ENCODE measurements at regions not wholly inside any gene's neighbourhood (a gene's known extent, or its start where the extent isn't known, plus 50 kb on each side); places are given as distances from the start of the nearest gene placed in this dataset.
"Not testable (repeated sequence)": the region's sequence is repeated elsewhere in the genome, so short reads cannot be mapped to it uniquely, and the experiment has no call there.

GRCh38 chr5:60492958-60493357 is 207.0 kb downstream of the DEPDC1B start:
- in situ Hi-C loops (cut with HindIII; ENCODE audit: low pct_unique_long_range_greater_than_20kb, low sequenced_read_pairs): no loop called here
- no peak for DNase-seq (ENCODE audit: low read depth in 1 of 2, low spot score in 1 of 2)
- TF ChIP-seq JUND (IDR thresholded peaks at IDR 0.05; ENCODE audit: low read depth): no peak

DNA sequence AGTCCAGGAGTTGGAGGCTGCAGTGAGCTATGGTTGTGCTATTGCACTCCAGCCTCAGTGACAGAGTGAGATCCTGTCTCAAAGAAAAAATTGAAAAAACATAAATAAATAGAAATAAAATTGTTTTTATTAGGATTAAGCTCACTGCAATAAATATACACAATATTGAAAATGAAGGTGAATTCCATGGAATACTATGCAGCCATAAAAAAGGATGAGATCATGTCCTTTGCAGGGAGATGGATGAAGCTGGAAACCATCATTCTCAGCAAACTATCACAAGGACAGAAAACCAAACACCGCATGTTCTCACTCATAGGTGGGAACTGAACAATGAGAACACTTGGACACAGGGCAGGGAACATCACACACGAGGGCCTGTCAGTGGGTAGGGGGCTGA is 207.6 kb downstream of the DEPDC1B start:
- in situ Hi-C loops (cut with HindIII; ENCODE audit: low pct_unique_long_range_greater_than_20kb, low sequenced_read_pairs); DNase-seq (ENCODE audit: low read depth in 1 of 2, low spot score in 1 of 2): not testable (repeated sequence)

DNA sequence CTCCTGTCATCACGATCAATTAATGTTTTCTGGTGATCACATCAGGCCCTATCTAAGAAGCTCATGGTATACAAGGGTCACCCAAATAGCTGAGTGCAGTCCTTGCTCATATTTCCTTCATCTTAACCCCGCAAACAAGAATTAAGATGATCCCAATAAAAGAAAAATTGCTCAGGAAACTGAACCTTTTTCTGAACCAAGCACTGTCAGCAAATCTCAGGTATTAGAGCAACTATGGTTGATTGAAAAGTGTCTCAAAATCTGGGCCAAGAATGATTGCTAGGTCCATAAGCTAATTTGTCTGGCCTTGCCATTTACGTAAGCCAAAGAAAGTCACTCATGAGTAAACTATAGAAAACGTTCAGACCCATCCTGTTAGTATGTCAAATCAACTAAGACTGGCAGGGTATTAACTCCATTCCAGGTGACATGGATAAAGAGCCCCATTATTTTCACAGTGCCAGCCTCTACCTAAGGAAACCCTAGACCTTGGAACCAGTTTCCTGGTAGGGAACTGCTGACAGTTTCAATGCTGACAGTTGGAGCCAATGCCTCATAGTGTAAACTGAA is 209.3 kb downstream of the DEPDC1B start:
- DNase-seq (ENCODE audit: low read depth in 1 of 2, low spot score in 1 of 2): no peak
- in situ Hi-C loops (cut with HindIII; ENCODE audit: low pct_unique_long_range_greater_than_20kb, low sequenced_read_pairs): no loop called here
- TF ChIP-seq JUND (IDR thresholded peaks at IDR 0.05; ENCODE audit: low read depth): no peak

DNA sequence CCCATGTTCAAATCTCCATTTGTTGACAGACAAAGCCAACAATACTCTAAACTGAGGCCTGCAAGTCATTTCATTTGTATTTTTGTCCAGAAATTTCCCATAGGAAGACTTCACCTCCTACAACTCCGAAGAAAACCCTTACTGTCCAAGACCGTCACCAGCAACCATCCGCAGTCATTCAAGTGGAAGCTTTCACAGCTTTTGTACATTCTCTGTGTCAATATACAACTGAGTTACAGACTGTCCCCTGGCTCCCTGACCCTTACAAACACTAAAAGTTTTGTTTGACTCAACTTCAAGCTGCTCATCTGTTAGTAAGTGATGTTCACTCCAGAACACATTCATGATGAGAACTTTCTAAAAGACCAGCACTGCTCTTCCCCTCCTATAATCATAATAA is 210.1 kb downstream of the DEPDC1B start:
- in situ Hi-C loops (cut with HindIII; ENCODE audit: low pct_unique_long_range_greater_than_20kb, low sequenced_read_pairs): no loop called here
- no peak for TF ChIP-seq JUND (IDR thresholded peaks at IDR 0.05; ENCODE audit: low read depth)
- DNase-seq (ENCODE audit: low read depth in 1 of 2, low spot score in 1 of 2): no peak

GRCh38 chr5:60489377-60489776 is 210.6 kb downstream of the DEPDC1B start:
- no peak for DNase-seq (ENCODE audit: low read depth in 1 of 2, low spot score in 1 of 2)

DNA sequence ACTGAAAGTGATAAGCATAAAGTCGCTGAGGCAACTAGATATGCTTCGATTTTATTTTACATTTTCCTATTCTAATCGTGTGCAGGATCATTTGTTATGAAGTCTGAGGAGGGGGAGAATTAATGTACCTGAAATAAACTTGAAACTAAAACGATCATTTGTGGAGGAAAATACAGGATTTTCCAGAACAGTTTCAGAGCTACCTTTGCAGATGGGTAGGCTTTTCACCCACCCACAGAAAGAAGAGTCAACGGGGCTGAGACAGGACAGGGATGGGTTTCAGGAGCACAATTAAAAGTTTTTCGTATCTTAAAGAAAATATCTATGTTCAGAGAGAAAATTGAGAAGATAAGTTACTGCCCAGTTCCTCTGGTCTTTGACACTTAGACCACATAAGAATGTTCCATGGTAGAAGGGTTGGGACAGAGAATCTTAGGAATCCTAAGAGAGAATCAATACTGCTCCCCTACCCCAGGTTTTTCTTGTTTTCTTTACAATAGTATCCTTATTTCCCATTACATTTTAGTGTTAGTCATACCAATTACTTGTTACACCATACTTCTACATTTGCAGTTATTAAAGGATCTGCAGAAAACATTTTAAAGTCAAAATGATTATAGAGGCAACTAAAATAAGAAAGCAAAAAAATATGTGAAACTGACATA is 211.4 kb downstream of the DEPDC1B start:
- TF ChIP-seq JUND (IDR thresholded peaks at IDR 0.05; ENCODE audit: low read depth): no peak
- DNase-seq (ENCODE audit: low read depth in 1 of 2, low spot score in 1 of 2): no peak
- in situ Hi-C loops (cut with HindIII; ENCODE audit: low pct_unique_long_range_greater_than_20kb, low sequenced_read_pairs): no loop called here

More at GRCh38 chr5:60489377-60489776, 210.6 kb downstream of the DEPDC1B start:
- TF ChIP-seq JUND (IDR thresholded peaks at IDR 0.05; ENCODE audit: low read depth): no peak
- in situ Hi-C loops (cut with HindIII; ENCODE audit: low pct_unique_long_range_greater_than_20kb, low sequenced_read_pairs): no loop called here

- in situ Hi-C loops (cut with HindIII; ENCODE audit: low pct_unique_long_range_greater_than_20kb, low sequenced_read_pairs): no loop called here
- peak; percentile 32 to 79 for DNase-seq (ENCODE audit: low read depth in 1 of 2, low spot score in 1 of 2)
- no peak for TF ChIP-seq JUND (IDR thresholded peaks at IDR 0.05; ENCODE audit: low read depth)
These were observed 212.0 kb downstream of the DEPDC1B start for GRCh38 chr5:60487885-60488442.

DNA sequence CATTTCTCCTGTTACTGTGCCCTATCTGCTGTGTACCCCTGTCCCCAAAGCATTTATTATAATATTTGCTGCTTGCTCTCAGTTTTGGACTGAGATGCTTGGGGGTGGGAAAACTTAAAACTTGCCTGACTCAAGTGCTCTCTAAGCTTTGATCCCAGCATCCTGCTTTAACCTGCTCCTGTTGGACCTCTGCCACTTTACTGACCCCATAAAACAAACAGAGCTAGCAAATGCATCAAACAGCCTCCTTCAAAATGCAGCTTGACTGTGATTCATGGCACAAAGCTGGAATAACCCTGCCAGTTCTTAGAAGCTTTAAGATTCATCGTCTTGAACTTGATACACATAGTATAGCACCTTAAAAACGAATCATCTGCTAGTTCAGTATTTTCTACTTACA is 212.5 kb downstream of the DEPDC1B start:
- DNase-seq (ENCODE audit: low read depth in 1 of 2, low spot score in 1 of 2): no peak
- in situ Hi-C loops (cut with HindIII; ENCODE audit: low pct_unique_long_range_greater_than_20kb, low sequenced_read_pairs): no loop called here
- TF ChIP-seq JUND (IDR thresholded peaks at IDR 0.05; ENCODE audit: low read depth): no peak

DNA sequence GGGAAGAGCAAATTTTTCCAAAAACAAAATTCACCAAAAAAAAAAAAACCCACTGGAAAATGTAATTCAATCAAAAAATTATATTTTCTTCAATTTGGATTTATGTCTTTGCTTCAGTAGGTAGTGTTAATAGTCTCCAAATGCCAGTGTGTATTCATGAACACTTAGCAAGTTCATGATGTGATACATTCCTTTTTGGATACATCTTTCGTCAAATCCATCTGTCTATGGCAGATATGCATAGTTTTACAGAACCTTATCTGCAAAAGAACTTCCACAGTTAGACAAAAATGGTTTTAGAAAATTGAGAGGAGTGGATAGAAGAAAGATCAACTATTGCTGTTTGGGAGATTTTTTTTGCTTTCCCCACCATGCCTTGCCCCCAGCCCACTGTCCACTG is 214.6 kb downstream of the DEPDC1B start:
- no peak for DNase-seq (ENCODE audit: low read depth in 1 of 2, low spot score in 1 of 2)
- no peak for TF ChIP-seq JUND (IDR thresholded peaks at IDR 0.05; ENCODE audit: low read depth)
- in situ Hi-C loops (cut with HindIII; ENCODE audit: low pct_unique_long_range_greater_than_20kb, low sequenced_read_pairs): no loop called here

- TF ChIP-seq JUND (IDR thresholded peaks at IDR 0.05; ENCODE audit: low read depth): no peak
- in situ Hi-C loops (cut with HindIII; ENCODE audit: low pct_unique_long_range_greater_than_20kb, low sequenced_read_pairs): no loop called here
- DNase-seq (ENCODE audit: low read depth in 1 of 2, low spot score in 1 of 2): no peak
These were observed 216.9 kb downstream of the DEPDC1B start for GRCh38 chr5:60483050-60483449.

- no peak for DNase-seq (ENCODE audit: low read depth in 1 of 2, low spot score in 1 of 2)
- in situ Hi-C loops (cut with HindIII; ENCODE audit: low pct_unique_long_range_greater_than_20kb, low sequenced_read_pairs): no loop called here
- no peak for TF ChIP-seq JUND (IDR thresholded peaks at IDR 0.05; ENCODE audit: low read depth)
These were observed 217.7 kb downstream of the DEPDC1B start for GRCh38 chr5:60482301-60482700.

DNA sequence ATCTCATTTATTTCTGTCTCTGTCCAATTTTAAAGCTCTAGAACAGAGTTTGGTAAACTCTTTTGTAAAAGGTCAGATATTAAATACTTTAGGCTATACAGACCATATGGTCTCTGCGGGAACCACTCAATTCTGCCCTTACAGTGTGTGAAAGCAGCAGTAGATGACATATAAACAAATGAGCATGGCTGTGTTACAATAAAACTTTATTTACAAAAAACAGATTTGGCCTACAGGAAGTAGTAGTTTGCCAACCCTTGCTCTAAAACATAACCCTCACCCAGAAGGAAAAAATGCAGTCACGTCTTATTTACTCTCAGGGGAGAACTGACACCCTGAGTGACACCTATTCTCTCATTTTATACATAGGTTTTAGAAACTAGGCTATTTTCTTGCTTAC is 220.4 kb downstream of the DEPDC1B start:
- in situ Hi-C loops (cut with HindIII; ENCODE audit: low pct_unique_long_range_greater_than_20kb, low sequenced_read_pairs): no loop called here
- no peak for TF ChIP-seq JUND (IDR thresholded peaks at IDR 0.05; ENCODE audit: low read depth)
- no peak for DNase-seq (ENCODE audit: low read depth in 1 of 2, low spot score in 1 of 2)

DNA sequence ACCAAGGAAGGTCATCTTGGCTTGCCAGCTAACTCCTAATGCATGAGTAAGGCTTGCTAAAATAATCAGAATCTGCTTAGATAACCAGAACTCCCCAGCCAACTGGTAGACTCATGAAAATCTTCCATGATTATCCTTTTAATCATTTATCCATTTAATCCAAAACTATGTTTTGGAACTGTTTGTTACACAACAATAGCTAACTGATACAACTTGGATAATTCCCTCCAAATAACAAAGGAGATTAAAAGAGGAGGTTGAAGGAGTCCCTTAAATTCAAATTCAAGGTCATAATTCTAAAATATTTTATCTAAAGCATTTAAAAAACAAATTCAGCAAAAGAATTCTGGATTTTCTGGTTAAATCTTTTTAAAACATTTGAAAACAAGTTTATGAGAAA is 222.1 kb downstream of the DEPDC1B start:
- no peak for TF ChIP-seq JUND (IDR thresholded peaks at IDR 0.05; ENCODE audit: low read depth)
- in situ Hi-C loops (cut with HindIII; ENCODE audit: low pct_unique_long_range_greater_than_20kb, low sequenced_read_pairs): no loop called here
- DNase-seq (ENCODE audit: low read depth in 1 of 2, low spot score in 1 of 2): no peak

- no peak for DNase-seq (ENCODE audit: low read depth in 1 of 2, low spot score in 1 of 2)
- TF ChIP-seq JUND (IDR thresholded peaks at IDR 0.05; ENCODE audit: low read depth): no peak
- in situ Hi-C loops (cut with HindIII; ENCODE audit: low pct_unique_long_range_greater_than_20kb, low sequenced_read_pairs): no loop called here
These were observed 226.3 kb downstream of the DEPDC1B start for GRCh38 chr5:60473654-60474053.

- in situ Hi-C loops (cut with HindIII; ENCODE audit: low pct_unique_long_range_greater_than_20kb, low sequenced_read_pairs); DNase-seq (ENCODE audit: low read depth in 1 of 2, low spot score in 1 of 2): not testable (repeated sequence)
These were observed 226.9 kb downstream of the DEPDC1B start for GRCh38 chr5:60473027-60473426.

All from T47D (cell line).